Left cardiac atrium (tissue), 4 donors: ENCODE measurements at regions not wholly inside any gene's neighbourhood (a gene's known extent, or its start where the extent isn't known, plus 50 kb on each side); places are given as distances from the start of the nearest gene placed in this dataset.
A peak's percentile ranks its signal among the peaks of the same experiment; 100 is the strongest.
"Not testable (repeated sequence)": the region's sequence is repeated elsewhere in the genome, so short reads cannot be mapped to it uniquely, and the experiment has no call there.

ENCODE experiments used
- ATAC-seq, 2 donors: fragments of 200-7000 bp; cut with Tn5 transposase; one replicate each; pipeline ENCODE4 v1.9.1; 2020; ENCODE audit warnings: mild to moderate bottlenecking in 2 of 2, moderate library complexity in 2 of 2
- DNase-seq: peaks from one replicate; pipeline ENCODE4 v3.0.0-alpha.2; 2020
- intact Hi-C, 2 donors: fragments of 100-400 bp; cut with DNase I; formaldehyde crosslinking; loops; one replicate each; pipeline versions ENCODE4 v1.14.1 to v1.15.1; 2022 to 2023
- donor health status: DM: no; HTN: yes; CAD: no.
- donor health status: DM: no; HTN: yes; CAD: no; lungs with severe emphysema.
- donor health status: DM: yes; HTN: yes; CAD: no.
- donor health status: Dilated cardiomyopathy.

DNA sequence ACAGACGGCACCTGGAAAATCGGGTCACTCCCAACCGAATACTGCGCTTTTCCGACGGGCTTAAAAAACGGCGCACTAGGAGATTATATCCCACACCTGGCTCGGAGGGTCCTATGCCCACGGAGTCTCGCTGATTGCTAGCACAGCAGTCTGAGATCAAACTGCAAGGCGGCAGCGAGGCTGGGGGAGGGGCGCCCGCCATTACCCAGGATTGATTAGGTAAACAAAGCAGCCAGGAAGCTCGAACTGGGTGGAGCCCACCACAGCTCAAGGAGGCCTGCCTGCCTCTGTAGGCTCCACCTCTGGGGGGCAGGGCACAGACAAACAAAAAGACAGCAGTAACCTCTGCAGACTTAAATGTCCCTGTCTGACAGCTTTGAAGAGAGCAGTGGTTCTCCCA is 64.5 kb downstream of the SLC30A10 start:
- DNase-seq, ATAC-seq, intact Hi-C loops: not testable (repeated sequence)

DNA sequence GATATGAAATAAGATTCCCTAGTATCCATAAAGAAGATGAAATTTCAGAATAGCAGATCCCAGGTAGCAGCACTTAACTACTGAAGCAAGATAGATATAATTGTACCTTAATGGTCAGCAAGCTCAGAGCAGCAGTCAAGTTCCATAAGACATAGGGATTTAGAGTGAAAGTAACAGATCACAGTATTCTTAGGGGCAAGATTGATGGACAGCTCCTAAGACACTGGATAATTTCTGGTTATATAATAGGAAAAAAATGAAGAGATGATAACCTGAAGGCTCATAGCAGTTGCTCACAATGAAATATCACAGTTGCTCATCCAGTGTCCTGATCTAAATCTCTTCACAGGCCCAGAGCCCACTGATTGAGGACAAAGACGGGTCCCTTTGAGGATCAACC is 66.0 kb downstream of the SLC30A10 start:
- ATAC-seq (no peak), DNase-seq (no peak)
- intact Hi-C loops: no loop called here

DNA sequence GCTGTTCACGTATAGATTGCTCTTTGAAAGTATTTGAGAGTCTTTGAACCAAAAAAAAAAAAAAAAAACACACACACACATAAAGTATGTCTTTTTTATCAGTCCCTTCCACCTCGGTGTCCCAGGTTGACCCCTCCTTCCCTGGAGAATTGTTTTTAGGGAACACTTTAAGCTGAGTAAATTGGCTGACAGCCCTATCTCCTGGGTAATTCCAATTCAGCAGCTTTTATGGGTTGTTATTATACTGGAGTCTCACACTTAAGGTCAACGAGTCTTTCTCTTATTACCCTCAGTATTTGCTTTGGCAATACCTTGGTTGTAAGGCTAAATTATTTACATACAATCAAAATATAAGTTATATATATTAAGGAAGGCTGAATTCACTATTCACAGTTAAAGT is 69.4 kb downstream of the SLC30A10 start:
- ATAC-seq: no peak
- no peak for DNase-seq
- intact Hi-C loops: no loop called here

DNA sequence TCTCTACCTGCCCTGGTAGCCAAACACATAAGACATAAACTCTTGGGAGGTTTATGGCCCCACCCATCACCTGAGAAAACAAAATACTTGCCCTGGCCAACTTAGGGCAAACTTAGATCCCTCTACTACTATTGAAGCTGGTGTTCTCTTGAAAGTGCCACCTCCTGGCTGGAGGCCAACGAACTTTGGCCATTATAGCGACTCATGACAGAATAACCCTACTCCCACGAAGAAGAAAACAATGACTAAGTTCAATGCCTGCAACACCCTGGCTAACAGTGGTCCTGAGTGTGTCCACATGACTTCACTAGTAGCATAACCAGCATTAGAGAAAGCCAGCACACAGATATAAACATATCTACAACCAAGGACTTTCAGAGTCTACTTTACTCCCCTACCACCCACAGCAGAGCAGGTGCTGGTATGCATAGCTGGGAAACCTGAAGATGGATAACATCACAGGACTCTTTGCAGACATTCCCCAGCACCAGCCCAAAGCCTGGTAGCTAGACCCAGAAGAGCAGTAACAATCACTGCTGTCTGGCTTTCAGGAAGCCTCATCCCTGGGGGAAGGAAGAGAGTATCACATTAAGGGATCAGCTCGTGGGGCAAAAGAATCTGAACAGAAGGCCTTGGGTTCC is 81.0 kb downstream of the SLC30A10 start:
- ATAC-seq: no peak
- intact Hi-C loops: no loop called here
- DNase-seq: no peak

DNA sequence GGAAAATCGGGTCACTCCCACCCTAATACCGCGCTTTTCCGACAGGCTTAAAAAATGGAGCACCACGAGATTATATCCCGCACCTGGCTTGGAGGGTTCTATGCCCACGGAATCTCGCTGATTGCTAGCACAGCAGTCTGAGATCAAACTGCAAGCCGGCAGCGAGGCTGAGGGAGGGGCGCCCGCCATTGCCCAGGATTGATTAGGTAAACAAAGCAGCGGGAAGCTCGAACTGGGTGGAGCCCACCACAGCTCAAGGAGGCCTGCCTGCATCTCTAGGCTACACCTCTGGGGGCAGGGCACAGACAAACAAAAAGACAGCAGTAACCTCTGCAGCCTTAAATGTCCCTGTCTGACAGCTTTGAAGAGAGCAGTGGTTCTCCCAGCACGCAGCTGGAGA is 88.8 kb downstream of the SLC30A10 start:
- ATAC-seq, DNase-seq, intact Hi-C loops: not testable (repeated sequence)

DNA sequence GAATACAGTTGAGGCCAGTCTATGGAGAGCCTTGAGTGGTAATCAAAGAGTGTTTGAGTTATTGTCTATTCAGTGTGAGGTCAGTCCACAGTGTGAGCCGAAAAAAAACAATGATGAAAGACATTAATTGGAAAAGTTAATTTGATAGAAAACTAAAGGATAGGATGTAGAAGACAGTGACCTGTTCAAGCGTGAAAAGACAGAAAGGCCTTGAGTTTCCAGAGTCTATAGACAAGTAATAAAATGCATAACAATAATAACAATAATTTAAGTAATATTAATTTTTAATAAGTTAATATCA is 90.4 kb downstream of the SLC30A10 start:
- intact Hi-C loops: no loop called here
- no peak for DNase-seq
- ATAC-seq: no peak

DNA sequence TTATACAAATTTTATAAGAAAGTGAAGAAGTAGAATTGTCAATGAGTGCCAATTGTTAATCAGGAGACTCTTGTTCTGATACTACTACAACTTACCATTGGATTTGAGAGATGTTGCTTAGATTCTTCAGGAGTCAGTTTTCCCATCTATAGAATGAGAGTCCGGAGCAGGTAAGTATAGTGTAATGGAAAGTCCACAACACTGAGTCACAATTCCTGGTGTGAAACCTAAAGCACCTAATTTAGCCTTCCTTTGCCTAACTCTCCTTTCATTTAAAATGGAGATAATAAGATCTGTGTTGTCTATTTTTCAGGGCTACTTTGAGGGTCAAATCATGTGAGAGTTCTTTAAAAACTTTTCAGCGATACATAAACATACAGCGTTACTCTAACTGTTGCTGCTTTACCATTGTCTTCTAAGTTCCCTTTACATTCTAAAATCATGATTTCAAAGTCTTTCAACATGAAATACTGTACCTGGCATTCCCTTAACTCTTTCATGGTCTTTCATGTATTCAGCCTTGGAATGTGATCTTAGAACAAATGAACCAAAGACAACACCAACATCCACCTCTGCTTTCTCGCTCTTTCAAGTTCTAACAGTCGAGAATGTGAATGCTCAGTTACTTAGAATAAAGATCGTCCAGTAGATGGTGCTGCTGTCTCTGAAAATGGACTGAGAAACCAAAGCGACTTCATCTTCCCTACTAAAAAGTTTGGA is 90.9 kb downstream of the SLC30A10 start:
- DNase-seq (no peak), ATAC-seq (peak; percentile 23 to 57)
- intact Hi-C loops: no loop called here

DNA sequence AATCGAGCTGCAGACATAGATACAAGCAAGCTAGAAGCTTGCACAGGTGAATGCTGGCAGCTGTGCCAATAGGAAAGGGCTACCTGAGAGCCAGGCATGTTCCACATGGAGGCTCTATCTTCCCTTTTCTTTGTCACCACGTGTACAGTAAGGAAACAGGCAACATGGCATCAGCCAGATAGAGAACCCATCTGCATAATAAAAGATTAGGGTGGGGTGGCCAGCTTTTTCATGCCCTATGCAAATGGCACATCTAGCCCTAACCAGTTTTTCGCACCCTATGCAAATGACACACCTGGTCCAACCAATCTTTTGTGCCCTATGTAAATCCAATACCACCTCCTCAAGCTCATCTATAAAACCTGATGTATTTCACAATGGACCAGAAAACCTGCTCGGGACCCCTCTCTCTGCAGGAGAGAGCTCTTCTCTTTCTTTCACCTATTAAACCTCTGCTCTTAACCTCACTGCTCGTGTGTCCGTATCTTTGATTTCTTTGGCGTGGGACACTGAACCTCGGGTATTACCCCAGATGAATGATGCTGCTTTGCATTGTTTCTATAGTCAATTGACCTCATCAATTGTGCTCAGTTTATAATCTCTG is 93.9 kb downstream of the SLC30A10 start:
- ATAC-seq (no peak), DNase-seq (no peak)
- intact Hi-C loops: no loop called here

DNA sequence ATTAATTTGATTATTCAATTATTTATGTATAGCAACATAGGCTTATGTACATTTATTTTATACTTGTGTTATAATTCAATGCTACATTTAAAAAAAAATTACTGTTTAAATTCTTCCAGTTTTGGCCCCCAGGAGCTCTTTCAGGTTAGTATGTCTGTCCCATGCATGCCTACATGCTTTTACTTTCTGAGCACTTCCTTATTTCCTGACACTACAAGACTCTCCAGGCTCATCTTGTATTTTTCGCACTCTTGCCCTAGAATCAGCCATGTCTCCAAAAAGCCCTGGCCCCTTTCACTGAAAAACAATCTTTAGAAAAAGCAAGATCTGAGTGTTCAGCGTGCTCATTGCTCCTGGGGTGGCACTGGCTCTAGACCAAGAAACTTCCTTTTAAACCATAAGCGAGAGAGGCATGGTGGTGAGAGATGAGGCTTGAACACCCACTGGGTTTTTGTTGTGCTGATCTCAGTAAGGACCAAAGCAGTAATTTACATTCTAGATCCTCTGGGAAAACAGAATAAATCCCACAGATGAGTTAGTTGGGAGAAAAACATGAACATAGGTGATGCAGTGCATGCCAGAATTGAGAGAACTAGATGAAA is 95.0 kb downstream of the SLC30A10 start:
- DNase-seq (no peak), ATAC-seq (no peak)
- intact Hi-C loops: no loop called here

DNA sequence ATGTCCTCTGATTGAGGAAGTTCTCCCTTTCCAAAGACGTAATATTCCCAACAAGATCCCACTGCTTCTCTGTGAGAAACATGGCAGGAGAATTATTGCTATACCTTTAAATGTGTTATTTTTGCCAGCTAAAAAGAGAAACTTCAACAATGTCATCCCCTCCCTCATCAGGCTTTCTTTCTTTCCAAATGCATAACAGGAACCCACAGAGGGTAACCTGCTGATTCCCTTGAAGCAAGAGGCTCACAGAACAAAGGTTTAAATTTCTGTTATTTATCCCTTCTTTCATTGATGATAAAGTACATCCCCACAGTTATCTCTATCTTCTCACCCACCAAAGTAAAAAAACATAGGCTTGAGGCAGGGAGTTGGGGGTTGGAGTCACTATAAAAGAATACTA is 102.1 kb downstream of the SLC30A10 start:
- intact Hi-C loops: no loop called here
- DNase-seq: no peak
- ATAC-seq: no peak

DNA sequence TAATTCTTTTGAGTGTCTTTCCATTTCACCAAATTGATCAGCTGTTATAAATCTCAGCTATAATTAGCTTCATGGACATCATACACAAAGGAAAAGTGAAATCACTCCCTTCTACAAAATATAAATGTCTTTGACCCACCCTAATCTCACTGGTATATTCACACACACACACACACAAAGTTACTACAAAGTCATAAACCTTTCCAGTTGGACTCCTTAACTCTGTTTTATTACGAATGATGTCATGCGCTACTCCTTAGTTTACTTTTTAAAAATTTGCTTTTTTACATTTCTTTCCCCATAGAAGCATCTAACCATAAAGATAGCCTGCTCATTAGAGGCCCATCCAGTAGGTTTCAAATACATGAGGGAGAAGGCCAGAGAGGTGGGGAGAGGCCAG is 103.0 kb downstream of the SLC30A10 start:
- ATAC-seq: no peak

DNA sequence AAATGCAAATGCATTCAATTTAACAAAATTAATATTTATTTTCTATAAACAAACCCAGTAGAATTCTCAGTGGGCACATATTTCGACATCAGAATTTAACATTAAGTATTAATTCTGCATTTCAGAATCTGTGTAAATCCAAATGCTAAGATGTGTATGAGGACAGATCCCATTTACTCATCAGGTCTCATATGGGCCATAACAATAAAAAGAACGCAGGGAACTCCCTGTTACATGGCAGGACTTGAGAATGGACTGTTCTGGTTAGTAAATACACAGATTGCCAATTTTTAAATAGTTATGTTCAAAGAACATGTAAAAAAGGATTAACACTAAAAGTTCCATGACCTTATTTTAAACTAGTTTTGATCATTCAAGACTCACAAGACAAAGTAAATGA is 104.0 kb downstream of the SLC30A10 start:
- ATAC-seq: no peak
- intact Hi-C loops: no loop called here

More for the DNA sequence above, 103.0 kb downstream of the SLC30A10 start:
- DNase-seq: no peak
- intact Hi-C loops: no loop called here

DNA sequence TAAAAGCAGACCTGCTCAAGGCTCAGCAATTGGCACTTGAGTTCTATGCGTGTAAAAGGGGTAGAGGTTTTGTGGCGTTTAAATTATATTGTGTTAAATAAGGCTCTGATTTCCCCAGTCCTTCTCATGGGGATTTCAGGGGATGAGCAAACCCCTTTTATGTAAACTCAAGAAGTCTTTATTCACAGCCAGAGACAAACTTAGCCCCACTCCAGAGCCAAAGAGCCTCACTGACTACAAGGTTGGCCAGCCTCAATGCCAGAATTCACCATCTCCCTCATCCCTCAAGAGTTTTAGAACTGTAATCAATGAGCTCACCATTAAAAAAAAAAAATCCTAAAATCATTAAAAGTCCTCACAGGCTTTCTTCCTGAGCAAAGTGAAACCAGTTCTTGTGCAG is 107.8 kb downstream of the SLC30A10 start:
- DNase-seq (no peak), ATAC-seq (no peak)
- intact Hi-C loops: no loop called here

More for the DNA sequence above, 104.0 kb downstream of the SLC30A10 start:
- DNase-seq: no peak

DNA sequence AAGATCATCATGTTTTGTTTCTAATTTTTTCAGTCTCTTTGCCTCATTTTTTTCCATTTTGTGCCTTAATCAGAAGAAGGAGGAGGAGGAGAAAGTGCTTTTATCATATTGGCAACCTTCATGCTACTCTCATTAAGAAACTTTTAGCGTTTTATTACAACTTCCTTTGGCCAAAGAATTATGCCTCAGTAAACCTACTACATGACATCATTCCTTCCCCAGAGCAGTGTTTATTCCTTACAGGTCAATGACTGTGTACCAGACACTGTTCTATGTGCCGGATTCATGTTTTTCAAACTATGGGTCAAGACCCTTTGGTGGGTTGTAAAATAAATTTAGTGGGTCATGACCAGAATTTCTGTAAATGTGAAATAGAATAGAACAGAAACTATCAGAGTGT is 110.4 kb downstream of the SLC30A10 start:
- ATAC-seq (no peak), DNase-seq (no peak)
- intact Hi-C loops: loop anchor here in 1 of 2 donors (10.0 kb wide), 1 partner anchor 513 kb away; no protein-coding TSS in a partner anchor

DNA sequence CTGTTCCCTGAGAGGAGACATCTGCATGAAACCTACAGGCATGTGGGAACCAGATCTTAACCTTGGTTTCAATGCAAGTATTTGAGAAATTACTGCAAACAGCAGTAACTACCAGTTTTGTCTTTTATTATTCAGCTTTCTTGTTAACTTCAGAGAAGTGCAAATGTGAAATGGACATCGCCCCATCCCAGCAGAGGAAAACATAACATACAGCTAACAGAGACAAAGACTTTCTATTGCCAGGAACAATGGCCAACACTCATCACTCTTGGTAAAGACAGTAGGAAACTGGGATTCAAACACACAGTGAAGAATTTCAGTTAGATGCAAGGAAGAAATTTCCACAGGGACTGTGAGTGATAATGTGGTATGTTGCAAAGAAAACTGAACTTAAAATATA is 115.1 kb downstream of the SLC30A10 start:
- intact Hi-C loops: loop anchor here in 1 of 2 donors (5.0 to 10.0 kb wide), 3 partner anchors 151 to 1476 kb away; no protein-coding TSS in a partner anchor
- no peak for DNase-seq
- ATAC-seq: no peak

DNA sequence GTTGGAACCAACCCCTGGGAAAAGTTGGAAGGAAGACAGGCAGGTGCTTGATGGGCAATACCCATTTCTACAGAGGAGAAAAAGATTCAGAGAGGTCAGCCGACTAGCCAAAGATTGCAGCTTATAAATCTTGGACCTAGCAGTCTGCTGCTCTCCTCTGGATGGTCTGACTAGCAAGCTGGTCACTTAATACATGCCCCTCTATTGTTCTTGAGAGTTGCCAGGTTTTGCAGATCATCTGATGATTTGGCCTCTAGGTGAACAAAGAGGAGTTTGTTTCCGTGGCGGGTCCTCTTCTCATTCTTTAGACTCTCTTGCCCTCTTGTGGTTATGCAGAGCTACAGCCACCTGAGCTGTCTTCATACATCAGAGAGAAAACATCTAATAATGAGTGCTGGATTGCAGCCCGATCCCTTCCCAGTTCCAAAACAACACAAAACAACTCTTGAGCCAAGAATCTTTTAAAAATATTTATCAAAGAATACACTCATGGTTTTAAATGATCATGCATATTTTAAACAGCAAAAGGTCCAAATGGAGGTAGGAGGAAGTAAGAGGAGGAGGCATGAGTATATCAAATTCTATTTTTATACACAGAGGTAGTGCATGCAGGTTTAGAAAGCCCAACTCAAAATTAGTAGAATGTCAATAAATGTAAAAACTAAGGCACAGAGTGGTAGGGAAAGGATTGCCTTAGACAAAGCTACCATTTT is 115.7 kb downstream of the SLC30A10 start:
- ATAC-seq: peak; percentile 67 to 88
- intact Hi-C loops: loop anchor here in 1 of 2 donors (5.0 to 10.0 kb wide), 3 partner anchors 150 to 1475 kb away; no protein-coding TSS in a partner anchor
- DNase-seq: no peak

DNA sequence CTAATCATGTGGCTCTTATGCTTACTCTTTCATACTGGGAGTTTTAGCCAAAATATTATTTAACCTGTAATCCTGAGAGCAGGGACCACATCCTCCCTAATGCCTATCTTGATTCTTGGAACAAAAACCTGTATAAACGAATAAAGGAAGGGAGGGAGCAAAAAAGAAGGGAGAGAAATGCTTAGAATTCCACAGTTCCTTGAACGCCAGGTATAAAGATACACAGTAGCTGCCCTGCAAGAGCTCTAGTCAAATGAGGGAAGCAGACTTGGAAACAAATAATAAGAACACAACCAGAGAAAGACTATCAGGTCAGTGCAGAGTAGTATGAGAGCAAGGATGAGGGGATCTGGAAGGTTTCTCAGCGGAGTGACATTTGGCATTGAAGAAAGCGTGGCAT is 116.3 kb downstream of the SLC30A10 start:
- ATAC-seq (peak in 1 of 2 donors; percentile 57), DNase-seq (no peak)
- intact Hi-C loops: loop anchor here in 1 of 2 donors (5.0 to 10.0 kb wide), 3 partner anchors 150 to 1475 kb away; no protein-coding TSS in a partner anchor

DNA sequence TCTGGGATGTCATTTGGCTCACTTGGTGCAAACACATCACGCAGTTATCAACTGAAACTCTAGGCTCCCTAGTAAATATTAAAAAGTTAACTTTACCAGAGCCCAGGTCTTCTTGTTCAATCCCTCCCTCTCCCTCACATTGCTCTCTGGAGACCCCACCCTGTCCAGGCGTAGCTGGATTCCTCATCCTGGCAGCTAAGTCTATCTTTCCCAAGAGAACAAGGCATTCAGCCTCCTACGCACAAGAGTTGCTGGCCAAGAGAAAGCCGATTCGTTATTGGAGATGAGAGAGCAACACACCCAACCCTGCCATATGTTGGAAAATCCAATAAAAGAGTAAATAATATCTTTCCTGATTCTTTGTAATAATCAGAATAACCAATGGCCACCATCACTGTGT is 117.9 kb downstream of the SLC30A10 start:
- no peak for DNase-seq
- ATAC-seq: peak in 1 of 2 donors; percentile 52
- intact Hi-C loops: loop anchor here in 1 of 2 donors (5.0 to 10.0 kb wide), 3 partner anchors 148 to 1473 kb away; no protein-coding TSS in a partner anchor

DNA sequence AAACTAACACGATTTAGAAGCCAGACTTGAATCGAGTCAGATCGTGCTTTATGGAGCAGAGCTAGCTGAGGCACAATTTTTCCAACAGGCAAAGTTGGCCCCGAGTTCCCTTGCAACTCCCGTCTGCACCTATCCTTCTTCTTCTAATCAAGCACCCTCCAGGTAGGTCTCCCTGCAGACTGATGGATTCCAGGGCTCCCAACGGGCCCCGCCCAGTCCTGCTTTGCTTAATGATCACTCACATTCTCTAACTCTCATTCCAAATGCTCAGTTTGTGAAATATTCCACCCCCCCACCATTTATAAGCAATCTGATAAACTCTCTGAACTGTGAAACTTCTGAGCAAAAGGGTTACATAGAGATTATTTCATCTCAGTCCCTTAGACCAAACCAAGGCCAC is 119.6 kb downstream of the SLC30A10 start:
- DNase-seq: no peak
- no peak for ATAC-seq
- intact Hi-C loops: loop anchor here in 1 of 2 donors (10.0 kb wide), 1 partner anchor 224 kb away; no protein-coding TSS in a partner anchor
